Esophagus squamous epithelium (tissue), 5 donors: ENCODE measurements at regions not wholly inside any gene's neighbourhood (a gene's known extent, or its start where the extent isn't known, plus 50 kb on each side); places are given as distances from the start of the nearest gene placed in this dataset.
A peak's percentile ranks its signal among the peaks of the same experiment; 100 is the strongest.

Experiments
- DNase-seq: peaks from one replicate; lab custom pipeline; 2025; lab: John Stamatoyannopoulos, UW
- H3K27ac ChIP-seq, 4 donors: fragments of 200-600 bp; sonication (generic); one replicate each; pipeline ENCODE4 v1.5.1; 2016 to 2019; ENCODE audit warnings: mild to moderate bottlenecking in 1 of 4
- H3K27me3 ChIP-seq, 4 donors: fragments of 200-600 bp; sonication (generic); 1 replicate in 3 of 4; 2 replicates in 1 of 4; pipeline versions ENCODE4 v1.5.1 to v1.6.0; 2017 to 2021; ENCODE audit warnings: antibody characterized with exemption in 1 of 4
- H3K36me3 ChIP-seq, 3 donors: fragments of 200-600 bp; sonication (generic); one replicate each; pipeline ENCODE4 v1.5.1; 2016 to 2019
- H3K4me1 ChIP-seq, 3 donors: fragments of 200-600 bp; sonication (generic); one replicate each; pipeline ENCODE4 v1.5.1; 2017 to 2019
- H3K4me3 ChIP-seq, 4 donors: fragments of 200-600 bp; sonication (generic); 1 replicate in 3 of 4; 2 replicates in 1 of 4; pipeline ENCODE4 v1.5.1; 2016 to 2019; ENCODE audit warnings: mild to moderate bottlenecking in 2 of 4, moderate library complexity in 1 of 4
- H3K9me3 ChIP-seq, 3 donors: fragments of 200-600 bp; sonication (generic); one replicate each; pipeline ENCODE4 v1.5.1; 2016 to 2019
- CTCF ChIP-seq, 6 experiments: fragments of 450-650 bp in 4 of 6; fragments of 200-600 bp in 2 of 6; sonication (generic) in 2 of 6; IDR thresholded peaks; one replicate each; pipeline ENCODE4 v1.5.1; 2016 to 2019; ENCODE audit warnings: antibody characterized with exemption in 6 of 6, mild to moderate bottlenecking in 4 of 6, moderate library complexity in 4 of 6
- POLR2A ChIP-seq, 4 donors: fragments of 450-650 bp; IDR thresholded peaks; one replicate each; pipeline ENCODE4 v1.6.1; 2017; ENCODE audit warnings: antibody characterized with exemption in 4 of 4, mild to moderate bottlenecking in 4 of 4, moderate library complexity in 3 of 4
- WGBS, 2 donors: methylation state at CpG; one replicate each; pipeline ENCODE4 v1.1.5; 2018; 5-methylcytosine and 5-hydroxymethylcytosine counted together
- intact Hi-C: fragments of 100-400 bp; cut with DNase I; formaldehyde crosslinking; loops from one replicate; pipeline ENCODE4 v1.15.0; 2022
- donor health status: DM: yes; HTN: yes; CAD: no.

- WGBS, 2 donors: 78 to 82% methylated on average over 5 of the region's 5 CpGs
- no peak for DNase-seq
- peaks cover 0 to 19% (median 4%) of the 10 kb centered on the region in 3 donors for H3K4me1 ChIP-seq
- H3K4me3 ChIP-seq: no peak overlapping the region
- H3K27ac ChIP-seq: no peak overlapping the region
- TF ChIP-seq CTCF (IDR thresholded peaks at IDR 0.05): no peak
- no peak for TF ChIP-seq POLR2A (IDR thresholded peaks at IDR 0.05)
- peaks cover 0 to 4% (median 0%) of the 10 kb centered on the region in 4 donors for H3K27me3 ChIP-seq
- H3K36me3 ChIP-seq: no peaks in the 10 kb centered on the region
- no peaks in the 10 kb centered on the region for H3K9me3 ChIP-seq
- intact Hi-C loops: no loop called here
Observed at GRCh38 chr2:226667736-226668135, 131.9 kb downstream of the IRS1 start.

GRCh38 chr2:226665306-226665831 is 134.3 kb downstream of the IRS1 start:
- no peak overlapping the region for H3K4me3 ChIP-seq
- peaks cover 0 to 12% (median 9%) of the 10 kb centered on the region in 3 donors for H3K4me1 ChIP-seq
- H3K9me3 ChIP-seq: no peaks in the 10 kb centered on the region
- H3K27ac ChIP-seq: no peak overlapping the region
- 57 to 65% methylated on average over 3 of the region's 3 CpGs for WGBS, 2 donors
- no peak for TF ChIP-seq POLR2A (IDR thresholded peaks at IDR 0.05)
- TF ChIP-seq CTCF (IDR thresholded peaks at IDR 0.05): no peak
- H3K36me3 ChIP-seq: no peaks in the 10 kb centered on the region
- H3K27me3 ChIP-seq: peaks cover 0 to 12% (median 0%) of the 10 kb centered on the region in 4 donors
- no peak for DNase-seq
- intact Hi-C loops: no loop called here

- no peaks in the 10 kb centered on the region for H3K36me3 ChIP-seq
- DNase-seq: no peak
- peaks cover 0 to 15% (median 12%) of the 10 kb centered on the region in 3 donors for H3K4me1 ChIP-seq
- no peak for TF ChIP-seq POLR2A (IDR thresholded peaks at IDR 0.05)
- TF ChIP-seq CTCF (IDR thresholded peaks at IDR 0.05): no peak
- no peak overlapping the region for H3K4me3 ChIP-seq
- 88 to 96% methylated on average over 2 of the region's 2 CpGs for WGBS, 2 donors
- H3K27ac ChIP-seq: no peak overlapping the region
- intact Hi-C loops: no loop called here
- no peaks in the 10 kb centered on the region for H3K9me3 ChIP-seq
- H3K27me3 ChIP-seq: peaks cover 0 to 9% (median 0%) of the 10 kb centered on the region in 4 donors
Observed at GRCh38 chr2:226664661-226665060, 135.0 kb downstream of the IRS1 start.

GRCh38 chr2:226664140-226664539 is 135.5 kb downstream of the IRS1 start:
- WGBS, 2 donors: 25 to 86% methylated on average over 2 to 3 of the region's 3 CpGs
- Histone ChIP-seq H3K27ac (no peak overlapping the region), H3K4me1 (peaks cover 0 to 20% (median 16%) of the 10 kb centered on the region in 3 donors), H3K36me3 (no peaks in the 10 kb centered on the region), H3K4me3 (no peak overlapping the region), H3K9me3 (no peaks in the 10 kb centered on the region), H3K27me3 (peaks cover 0 to 12% (median 0%) of the 10 kb centered on the region in 4 donors)
- TF ChIP-seq CTCF (IDR thresholded peaks at IDR 0.05) (no peak), POLR2A (IDR thresholded peaks at IDR 0.05) (no peak)
- intact Hi-C loops: no loop called here
- no peak for DNase-seq

GRCh38 chr2:226661789-226662545 is 137.7 kb downstream of the IRS1 start:
- no peaks in the 10 kb centered on the region for H3K36me3 ChIP-seq
- H3K27me3 ChIP-seq: peaks cover 0 to 13% (median 0%) of the 10 kb centered on the region in 4 donors
- no peak for DNase-seq
- intact Hi-C loops: no loop called here
- H3K9me3 ChIP-seq: no peaks in the 10 kb centered on the region
- no peak overlapping the region for H3K4me3 ChIP-seq
- H3K27ac ChIP-seq: peak overlapping the region in 2 of 4 donors; percentile 42 to 43
- WGBS, 2 donors: 45 to 61% methylated on average over 10 to 11 of the region's 11 CpGs
- H3K4me1 ChIP-seq: peaks cover 0 to 30% (median 22%) of the 10 kb centered on the region in 3 donors
- TF ChIP-seq POLR2A (IDR thresholded peaks at IDR 0.05) (no peak), CTCF (IDR thresholded peaks at IDR 0.05) (no peak)
